HG03039 (cell line): ENCODE measurements at regions not wholly inside any gene's neighbourhood (a gene's known extent, or its start where the extent isn't known, plus 50 kb on each side); places are given as distances from the start of the nearest gene placed in this dataset.
"Not testable (repeated sequence)": the region's sequence is repeated elsewhere in the genome, so short reads cannot be mapped to it uniquely, and the experiment has no call there.

Experiments used
- ATAC-seq: cut with Tn5 transposase; IDR thresholded peaks from one replicate; pipeline ENCODE4 v1.9.1; 2021; ENCODE audit warnings: mild to moderate bottlenecking, moderate library complexity; ENCODE audit not compliant: unreplicated experiment

GRCh38 chr5:81830596-81830995, 79.7 kb upstream of the SSBP2 start:
- ATAC-seq: no peak

GRCh38 chr5:81829242-81829641, 78.3 kb upstream of the SSBP2 start:
- ATAC-seq: no peak

- ATAC-seq: no peak
Observed at GRCh38 chr5:81827500-81827899, 76.6 kb upstream of the SSBP2 start.

- ATAC-seq: no peak
Observed at GRCh38 chr5:81826128-81826527, 75.2 kb upstream of the SSBP2 start.

GRCh38 chr5:81825237-81825636, 74.3 kb upstream of the SSBP2 start:
- ATAC-seq: no peak

- not testable (repeated sequence) for ATAC-seq
Observed at GRCh38 chr5:81823736-81824135, 72.8 kb upstream of the SSBP2 start.

- no peak for ATAC-seq
Observed at GRCh38 chr5:81820863-81821262, 70.0 kb upstream of the SSBP2 start.

GRCh38 chr5:81820318-81820636, 69.4 kb upstream of the SSBP2 start:
- ATAC-seq: no peak

- no peak for ATAC-seq
Observed at GRCh38 chr5:81819556-81820317, 68.8 kb upstream of the SSBP2 start.

- no peak for ATAC-seq
Observed at GRCh38 chr5:81817980-81818379, 67.1 kb upstream of the SSBP2 start.

- no peak for ATAC-seq
Observed at GRCh38 chr5:81817086-81817485, 66.2 kb upstream of the SSBP2 start.

GRCh38 chr5:81815321-81815720, 64.4 kb upstream of the SSBP2 start:
- ATAC-seq: no peak

GRCh38 chr5:81808106-81808505, 57.2 kb upstream of the SSBP2 start:
- no peak for ATAC-seq

GRCh38 chr5:81805086-81805485, 54.2 kb upstream of the SSBP2 start:
- no peak for ATAC-seq

- no peak for ATAC-seq
Observed at GRCh38 chr5:81803812-81804211, 52.9 kb upstream of the SSBP2 start.

- no peak for ATAC-seq
Observed at GRCh38 chr5:81802625-81803024, 51.7 kb upstream of the SSBP2 start.

- ATAC-seq: no peak
Observed at GRCh38 chr5:81802020-81802419, 51.1 kb upstream of the SSBP2 start.

- ATAC-seq: no peak
Observed at GRCh38 chr5:81800797-81801196, 49.9 kb upstream of the SSBP2 start.
